MM.1S (cell line): ENCODE measurements at regions not wholly inside any gene's neighbourhood (a gene's known extent, or its start where the extent isn't known, plus 50 kb on each side); places are given as distances from the start of the nearest gene placed in this dataset.

Experiments
- DNase-seq: peaks from one replicate; pipeline ENCODE4 v3.0.0-alpha.2; 2015
- H2AFZ ChIP-seq: fragments of 300-600 bp; sonication (generic); 2 replicates; pipeline ENCODE4 v1.6.0; 2016; ENCODE audit warnings: antibody characterized with exemption, low read length
- H3F3A ChIP-seq: fragments of 300-600 bp; sonication (generic); 2 replicates; pipeline ENCODE4 v1.6.1; 2016; ENCODE audit warnings: mild to moderate bottlenecking, antibody characterized with exemption, low read length, moderate library complexity, mixed read lengths; ENCODE audit not compliant: insufficient read depth
- H3K27ac ChIP-seq: fragments of 300-600 bp; sonication (generic); 2 replicates; pipeline ENCODE4 v1.5.1; 2016; ENCODE audit warnings: mild to moderate bottlenecking, low read length
- H3K27me3 ChIP-seq: fragments of 300-600 bp; sonication (generic); replicated peaks from 2 replicates; pipeline ENCODE4 v1.6.0; 2016; ENCODE audit warnings: low read length; ENCODE audit not compliant: insufficient read depth
- H3K36me3 ChIP-seq: fragments of 300-600 bp; sonication (generic); replicated peaks from 2 replicates; pipeline ENCODE4 v1.6.1; 2016; ENCODE audit warnings: mild to moderate bottlenecking, low read length, mixed read lengths; ENCODE audit not compliant: insufficient read depth
- H3K4me1 ChIP-seq: fragments of 300-600 bp; sonication (generic); 2 replicates; pipeline ENCODE4 v1.6.1; 2016; ENCODE audit warnings: low read length, mixed read lengths
- H3K4me2 ChIP-seq: fragments of 300-600 bp; sonication (generic); 2 replicates; pipeline ENCODE4 v1.6.0; 2016; ENCODE audit warnings: low read depth, low read length
- H3K4me3 ChIP-seq: fragments of 300-600 bp; sonication (generic); 2 replicates; pipeline ENCODE4 v1.5.1; 2016; ENCODE audit warnings: low read length, mixed read lengths
- H3K79me2 ChIP-seq: fragments of 300-600 bp; sonication (generic); 2 replicates; pipeline ENCODE4 v1.6.1; 2016; ENCODE audit warnings: mixed run types, low read length, mixed read lengths
- H3K9ac ChIP-seq: fragments of 300-600 bp; sonication (generic); 2 replicates; pipeline ENCODE4 v1.6.1; 2016; ENCODE audit warnings: low read length, mixed read lengths
- H3K9me2 ChIP-seq: fragments of 300-600 bp; sonication (generic); replicated peaks from 2 replicates; pipeline ENCODE4 v1.6.1; 2016; ENCODE audit warnings: mild to moderate bottlenecking, low read length, mixed read lengths; ENCODE audit not compliant: insufficient read depth
- H3K9me3 ChIP-seq: fragments of 300-600 bp; sonication (generic); replicated peaks from 2 replicates; pipeline ENCODE4 v1.6.1; 2016; ENCODE audit warnings: mild to moderate bottlenecking, low read length, mixed read lengths; ENCODE audit not compliant: insufficient read depth
- H4K20me1 ChIP-seq: fragments of 300-600 bp; sonication (generic); 2 replicates; pipeline ENCODE4 v1.6.1; 2016; ENCODE audit warnings: mild to moderate bottlenecking, low read length, moderate library complexity, mixed read lengths; ENCODE audit not compliant: insufficient read depth
- EZH2 ChIP-seq: fragments of 300-600 bp; sonication (generic); optimal IDR thresholded peaks from 2 replicates; pipeline ENCODE3; 2017; ENCODE audit warnings: low read depth, mild to moderate bottlenecking, antibody characterized with exemption, low read length, mixed read lengths
- EZH2phosphoT487 ChIP-seq: fragments of 300-600 bp; sonication (generic); IDR thresholded peaks from 2 replicates; pipeline ENCODE4 v1.6.1; 2018; ENCODE audit warnings: antibody characterized with exemption, low read length
- TF ChIP-seq, protein P1 (sequence below): fragments of 300-600 bp; sonication (generic); IDR thresholded peaks from 2 replicates; pipeline ENCODE4 v1.5.1; 2016; ENCODE audit warnings: antibody characterized with exemption, low read length, mixed read lengths

DNA sequence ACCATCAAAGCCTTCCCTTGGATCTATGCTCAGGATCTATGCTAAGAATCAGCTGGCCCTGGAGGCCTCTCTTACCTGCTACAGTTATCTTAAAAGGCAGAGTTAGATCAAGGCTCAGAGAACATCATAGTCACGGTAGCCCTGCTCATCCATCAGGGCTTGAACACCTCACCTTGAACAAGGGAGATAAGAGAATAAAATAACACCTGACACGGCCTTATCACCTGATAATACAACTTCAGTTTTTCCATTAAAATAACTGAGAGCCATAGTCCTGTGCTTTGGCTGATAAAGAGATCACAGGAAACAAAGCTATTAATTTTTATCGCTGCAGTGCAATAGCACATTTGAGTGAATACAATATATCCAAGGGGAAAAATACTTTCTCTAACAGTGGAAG lies 85.6 kb upstream of the LPP start:
- Histone ChIP-seq H3K9me3 (no peaks in the 10 kb centered on the region), H3K4me1 (no peaks in the 10 kb centered on the region), H3K4me3 (no peak overlapping the region), H3K9ac (no peak overlapping the region), H4K20me1 (no peaks in the 10 kb centered on the region), H3K27ac (no peak overlapping the region), H2AFZ (no peak overlapping the region), H3K79me2 (no peaks in the 10 kb centered on the region), H3K9me2 (no peaks in the 10 kb centered on the region), H3F3A (no peaks in the 10 kb centered on the region), H3K4me2 (no peak overlapping the region), H3K27me3 (no peaks in the 10 kb centered on the region), H3K36me3 (no peaks in the 10 kb centered on the region)
- no peak for DNase-seq
- TF ChIP-seq, protein P1, sequence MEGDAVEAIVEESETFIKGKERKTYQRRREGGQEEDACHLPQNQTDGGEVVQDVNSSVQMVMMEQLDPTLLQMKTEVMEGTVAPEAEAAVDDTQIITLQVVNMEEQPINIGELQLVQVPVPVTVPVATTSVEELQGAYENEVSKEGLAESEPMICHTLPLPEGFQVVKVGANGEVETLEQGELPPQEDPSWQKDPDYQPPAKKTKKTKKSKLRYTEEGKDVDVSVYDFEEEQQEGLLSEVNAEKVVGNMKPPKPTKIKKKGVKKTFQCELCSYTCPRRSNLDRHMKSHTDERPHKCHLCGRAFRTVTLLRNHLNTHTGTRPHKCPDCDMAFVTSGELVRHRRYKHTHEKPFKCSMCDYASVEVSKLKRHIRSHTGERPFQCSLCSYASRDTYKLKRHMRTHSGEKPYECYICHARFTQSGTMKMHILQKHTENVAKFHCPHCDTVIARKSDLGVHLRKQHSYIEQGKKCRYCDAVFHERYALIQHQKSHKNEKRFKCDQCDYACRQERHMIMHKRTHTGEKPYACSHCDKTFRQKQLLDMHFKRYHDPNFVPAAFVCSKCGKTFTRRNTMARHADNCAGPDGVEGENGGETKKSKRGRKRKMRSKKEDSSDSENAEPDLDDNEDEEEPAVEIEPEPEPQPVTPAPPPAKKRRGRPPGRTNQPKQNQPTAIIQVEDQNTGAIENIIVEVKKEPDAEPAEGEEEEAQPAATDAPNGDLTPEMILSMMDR, result no peak
- TF ChIP-seq EZH2, result no peak
- no peak for TF ChIP-seq EZH2phosphoT487

DNA sequence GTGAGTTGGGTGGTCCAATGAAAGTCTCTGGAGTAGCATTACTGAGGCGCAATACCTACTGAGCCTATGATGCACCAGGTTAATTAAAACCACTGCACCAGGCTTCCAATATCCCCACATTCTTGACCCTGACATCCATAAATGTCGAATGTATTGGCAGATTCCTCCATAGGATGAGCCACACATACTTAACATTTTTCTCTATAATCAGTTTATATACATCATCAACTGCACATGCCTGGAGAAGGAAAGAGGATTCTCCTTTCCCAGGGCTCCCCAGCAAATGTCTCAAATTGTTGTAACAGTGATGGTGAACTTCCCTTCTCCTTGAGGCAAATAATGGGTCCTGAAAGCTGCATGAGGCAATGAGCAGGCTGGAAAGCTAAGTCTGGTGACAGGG lies 82.3 kb upstream of the LPP start:
- Histone ChIP-seq H2AFZ (no peak overlapping the region), H3K9me2 (no peaks in the 10 kb centered on the region), H3K36me3 (no peaks in the 10 kb centered on the region), H3K27ac (no peak overlapping the region), H3K9ac (no peak overlapping the region), H4K20me1 (no peaks in the 10 kb centered on the region), H3K9me3 (no peaks in the 10 kb centered on the region), H3K79me2 (no peaks in the 10 kb centered on the region), H3K4me2 (no peak overlapping the region), H3F3A (no peaks in the 10 kb centered on the region), H3K4me1 (no peaks in the 10 kb centered on the region), H3K4me3 (no peak overlapping the region), H3K27me3 (no peaks in the 10 kb centered on the region)
- DNase-seq, result no peak
- TF ChIP-seq, protein P1, result no peak
- TF ChIP-seq EZH2, result no peak
- TF ChIP-seq EZH2phosphoT487, result no peak

DNA sequence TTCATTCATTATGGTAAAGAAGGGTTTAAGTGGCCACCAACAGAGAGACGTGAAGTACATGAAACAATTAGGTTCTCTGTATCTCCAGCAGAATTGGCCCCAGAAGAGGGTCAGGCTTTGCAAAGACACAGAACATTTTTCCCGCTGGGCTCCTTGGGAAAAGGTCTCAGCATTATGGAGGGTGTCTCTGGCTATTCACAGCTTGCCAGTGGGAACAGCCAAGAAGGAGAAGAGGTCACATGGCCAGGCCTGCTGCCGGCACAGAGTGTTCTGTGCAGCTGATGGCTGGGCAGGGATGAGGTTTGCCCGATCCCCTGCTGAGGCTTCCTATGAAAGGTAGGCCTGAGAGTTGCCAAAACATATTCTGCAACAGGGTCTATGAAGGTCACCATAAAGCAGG lies 77.8 kb upstream of the LPP start:
- H3K27me3 ChIP-seq, result no peaks in the 10 kb centered on the region
- H3F3A ChIP-seq, result no peaks in the 10 kb centered on the region
- no peak overlapping the region for H3K9ac ChIP-seq
- no peaks in the 10 kb centered on the region for H3K9me3 ChIP-seq
- no peaks in the 10 kb centered on the region for H3K36me3 ChIP-seq
- H3K4me2 ChIP-seq, result no peak overlapping the region
- no peak for DNase-seq
- no peak overlapping the region for H3K27ac ChIP-seq
- TF ChIP-seq EZH2 (no peak), EZH2phosphoT487 (no peak)
- TF ChIP-seq, protein P1, result no peak
- no peak overlapping the region for H3K4me3 ChIP-seq
- H3K4me1 ChIP-seq, result no peaks in the 10 kb centered on the region
- H3K79me2 ChIP-seq, result no peaks in the 10 kb centered on the region
- H3K9me2 ChIP-seq, result no peaks in the 10 kb centered on the region
- H2AFZ ChIP-seq, result no peak overlapping the region
- no peaks in the 10 kb centered on the region for H4K20me1 ChIP-seq
